Ovary (tissue), 3 donors: ENCODE measurements at regions not wholly inside any gene's neighbourhood (a gene's known extent, or its start where the extent isn't known, plus 50 kb on each side); places are given as distances from the start of the nearest gene placed in this dataset.

ENCODE experiments used
- EP300 ChIP-seq: sonication (generic); formaldehyde crosslinking; IDR thresholded peaks from one replicate; pipeline ENCODE4 v1.6.1; 2017; ENCODE audit warnings: antibody characterized with exemption
- POLR2A ChIP-seq: fragments of 450-650 bp; IDR thresholded peaks from one replicate; pipeline ENCODE4 v1.6.1; 2017; ENCODE audit warnings: antibody characterized with exemption, mild to moderate bottlenecking, moderate library complexity
- TF ChIP-seq, protein P1 (sequence below), 3 donors: fragments of 450-650 bp in 2 of 3; fragments of 200-600 bp in 1 of 3; IDR thresholded peaks; one replicate each; pipeline versions ENCODE4 v1.5.1 to v1.8.0; 2016 to 2022; ENCODE audit warnings: antibody characterized with exemption in 3 of 3, mild to moderate bottlenecking in 1 of 3
- donor health status: DM: no; HTN: no; CAD: no.

DNA sequence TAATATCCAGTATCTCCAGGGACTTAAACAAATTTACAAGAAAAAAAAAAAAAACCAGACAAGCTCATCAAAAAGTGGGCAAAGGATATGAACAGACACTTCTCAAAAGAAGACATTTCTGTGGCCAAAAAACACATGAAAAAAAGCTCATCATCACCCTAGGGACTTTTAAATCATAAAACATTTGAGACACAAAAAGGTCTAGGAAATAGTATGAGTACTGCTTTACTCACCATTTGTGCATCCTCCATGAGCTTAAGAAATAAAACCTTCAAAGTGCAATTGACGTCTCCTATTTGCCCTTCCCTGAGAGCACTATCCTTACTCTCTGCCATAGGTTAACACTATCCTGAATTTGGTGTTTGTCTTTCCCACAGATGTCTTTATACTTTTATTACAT is 193.7 kb upstream of the NREP start:
- TF ChIP-seq, protein P1, sequence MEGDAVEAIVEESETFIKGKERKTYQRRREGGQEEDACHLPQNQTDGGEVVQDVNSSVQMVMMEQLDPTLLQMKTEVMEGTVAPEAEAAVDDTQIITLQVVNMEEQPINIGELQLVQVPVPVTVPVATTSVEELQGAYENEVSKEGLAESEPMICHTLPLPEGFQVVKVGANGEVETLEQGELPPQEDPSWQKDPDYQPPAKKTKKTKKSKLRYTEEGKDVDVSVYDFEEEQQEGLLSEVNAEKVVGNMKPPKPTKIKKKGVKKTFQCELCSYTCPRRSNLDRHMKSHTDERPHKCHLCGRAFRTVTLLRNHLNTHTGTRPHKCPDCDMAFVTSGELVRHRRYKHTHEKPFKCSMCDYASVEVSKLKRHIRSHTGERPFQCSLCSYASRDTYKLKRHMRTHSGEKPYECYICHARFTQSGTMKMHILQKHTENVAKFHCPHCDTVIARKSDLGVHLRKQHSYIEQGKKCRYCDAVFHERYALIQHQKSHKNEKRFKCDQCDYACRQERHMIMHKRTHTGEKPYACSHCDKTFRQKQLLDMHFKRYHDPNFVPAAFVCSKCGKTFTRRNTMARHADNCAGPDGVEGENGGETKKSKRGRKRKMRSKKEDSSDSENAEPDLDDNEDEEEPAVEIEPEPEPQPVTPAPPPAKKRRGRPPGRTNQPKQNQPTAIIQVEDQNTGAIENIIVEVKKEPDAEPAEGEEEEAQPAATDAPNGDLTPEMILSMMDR (IDR thresholded peaks at IDR 0.05), result no peak
- TF ChIP-seq POLR2A, result no peak
- TF ChIP-seq EP300, result no peak
